ENCODE measurements at regions not wholly inside any gene's neighbourhood (a gene's known extent, or its start where the extent isn't known, plus 50 kb on each side); places are given as distances from the start of the nearest gene placed in this dataset.

GRCh38 chr5:173736374-173736773, 119.9 kb upstream of the BOD1 start:
- H3K27me3 Mint-ChIP-seq (ENCODE audit: low read depth): no peaks in the 10 kb centered on the region
- H3K9ac ChIP-seq (ENCODE audit: extremely low read depth, insufficient read length, low read length): no peak overlapping the region
- H4K91ac ChIP-seq (ENCODE audit: insufficient read length, low read depth, low read length): no peak overlapping the region
- DNase-seq: no peak
- H3K4me1 ChIP-seq (ENCODE audit: insufficient read depth, low read length): no peaks in the 10 kb centered on the region
- no peak overlapping the region for H2AFZ ChIP-seq (ENCODE audit: low read length)
- H3K23ac ChIP-seq (ENCODE audit: insufficient read length, low read depth, low read length): no peak overlapping the region
- no peaks in the 10 kb centered on the region for H3K23me2 ChIP-seq (ENCODE audit: insufficient read length, low read depth, low read length, poor library complexity, severe bottlenecking)
- no peaks in the 10 kb centered on the region for H3K9me3 Mint-ChIP-seq
- H3K18ac ChIP-seq (ENCODE audit: insufficient read length, low read depth, low read length): no peak overlapping the region
- H3K27me3 ChIP-seq (ENCODE audit: insufficient read depth, low read length): no peaks in the 10 kb centered on the region
- H3K14ac ChIP-seq (ENCODE audit: insufficient read depth, low read length): no peak overlapping the region
- peaks cover 10 to 11% of the 10 kb centered on the region in 2 experiments for H3K4me1 Mint-ChIP-seq
- H3T11ph ChIP-seq (ENCODE audit: low read length): no peak overlapping the region
- H3K79me2 ChIP-seq (ENCODE audit: insufficient read depth, low read length): no peaks in the 10 kb centered on the region
- H3K79me1 ChIP-seq (ENCODE audit: insufficient read depth, low read depth, low read length, poor library complexity, severe bottlenecking): no peaks in the 10 kb centered on the region
- no peak overlapping the region for H3K4ac ChIP-seq (ENCODE audit: low read depth, low read length)
- H3K27ac ChIP-seq (ENCODE audit: insufficient read length, low read depth, low read length): no peak overlapping the region
- no peaks in the 10 kb centered on the region for H4K20me1 ChIP-seq (ENCODE audit: control insufficient read depth, insufficient read depth, insufficient read length)
- no peak overlapping the region for H2AK5ac ChIP-seq (ENCODE audit: insufficient read length, low read length)
- no peak for TF ChIP-seq CTCF (conservative IDR thresholded peaks at IDR 0.05)
- H2BK15ac ChIP-seq (ENCODE audit: low read depth, low read length): no peak overlapping the region
- H2BK12ac ChIP-seq (ENCODE audit: insufficient read length, low read depth, low read length): no peak overlapping the region
- no peak overlapping the region for H2BK20ac ChIP-seq (ENCODE audit: low read depth, low read length, poor library complexity, severe bottlenecking)
- H3K56ac ChIP-seq (ENCODE audit: insufficient read length, low read depth, low read length): no peak overlapping the region
- H4K5ac ChIP-seq (ENCODE audit: insufficient read length, low read depth, low read length): no peak overlapping the region
- H3K4me3 Mint-ChIP-seq: no peak overlapping the region; a peak in 1 of 5 replicates
- H2BK120ac ChIP-seq (ENCODE audit: low read depth, low read length, poor library complexity, severe bottlenecking): no peak overlapping the region
- H4K8ac ChIP-seq (replicated peaks; ENCODE audit: insufficient read length, low read depth, low read length): no peak overlapping the region
- no peaks in the 10 kb centered on the region for H3K9me3 ChIP-seq (ENCODE audit: control insufficient read depth, low read depth, low read length)
- no peak overlapping the region for H3K4me2 ChIP-seq (ENCODE audit: insufficient read depth, insufficient read length, low read length)
- H3K36me3 Mint-ChIP-seq (ENCODE audit: insufficient read depth in 1 of 3, low read depth in 3 of 3): peaks cover 4 to 37% (median 5%) of the 10 kb centered on the region in 3 experiments; a peak in 6 of 7 replicates
- no peak overlapping the region for H3K27ac Mint-ChIP-seq
- no peak overlapping the region for H2BK5ac ChIP-seq (ENCODE audit: insufficient read length, low read length)
- WGBS (ENCODE audit: extremely low coverage, insufficient read length, low lambda C conversion rate): no CpG with 5 or more reads among the region's 4 CpGs

All from H9 (cell line).